ENCODE measurements at regions not wholly inside any gene's neighbourhood (a gene's known extent, or its start where the extent isn't known, plus 50 kb on each side); places are given as distances from the start of the nearest gene placed in this dataset.

DNA sequence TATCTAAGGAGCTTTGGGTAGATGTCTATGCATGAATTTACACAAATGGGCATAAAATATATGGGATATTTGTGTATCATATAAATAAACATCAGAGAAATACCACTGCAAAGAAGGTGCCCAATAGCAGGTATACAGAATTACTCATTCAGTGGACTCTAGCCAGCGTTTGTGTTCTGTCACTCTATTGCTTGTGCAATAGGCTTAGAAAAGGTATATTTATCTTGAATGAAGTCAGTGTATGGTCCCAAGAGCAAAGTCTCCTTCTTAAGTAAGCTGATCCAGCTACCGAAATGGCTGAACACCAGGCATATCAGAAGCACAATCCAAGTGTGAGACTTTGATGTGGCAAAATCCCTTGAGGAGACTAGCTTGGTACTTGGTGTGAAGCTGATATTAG is 1058.4 kb downstream of the SORCS1 start (continued):
- TF ChIP-seq RFX5 (IDR thresholded peaks at IDR 0.05; ENCODE audit: borderline replicate concordance, low read depth, low read length) (no peak), SIX5 (IDR thresholded peaks at IDR 0.05; ENCODE audit: low read depth, low read length) (no peak)

DNA sequence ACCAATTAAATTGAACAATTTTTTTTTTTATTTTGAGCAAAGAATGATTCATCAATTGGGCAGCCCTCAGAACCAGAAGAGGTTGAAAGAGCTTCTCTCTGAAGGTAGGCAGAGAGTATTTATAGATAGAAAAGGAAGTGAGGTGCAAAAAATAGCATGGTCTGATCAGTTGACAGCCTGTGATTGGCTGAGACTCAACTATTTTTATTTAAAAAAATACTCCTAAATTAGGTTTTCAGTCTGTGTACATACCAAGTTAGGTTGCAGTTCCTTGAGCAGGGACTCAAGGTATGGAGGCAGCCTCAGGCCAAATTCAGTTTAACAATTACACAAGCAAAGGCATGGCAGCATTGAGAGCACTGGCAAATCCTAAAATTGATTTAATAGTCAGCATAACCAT is 1074.7 kb downstream of the SORCS1 start:
- Histone ChIP-seq H2BK20ac (ENCODE audit: low read length) (no peak overlapping the region), H3K4me2 (ENCODE audit: insufficient read depth in 1 of 2, low read depth in 2 of 2, low read length in 2 of 2) (no peak overlapping the region), H3K9ac (replicated peaks in 1 of 4; ENCODE audit: extremely low read depth in 1 of 4, low read depth in 3 of 4, low read length in 3 of 4) (no peak overlapping the region), H4K5ac (ENCODE audit: insufficient read length, low read depth, low read length) (no peak overlapping the region), H3K4me1 (replicated peaks in 1 of 4; ENCODE audit: control insufficient read depth in 3 of 4, insufficient read depth in 4 of 4, low read length in 3 of 4) (no peaks in the 10 kb centered on the region), H2BK5ac (ENCODE audit: low read depth, low read length) (no peak overlapping the region), H3K27ac (ENCODE audit: low read depth, low read length) (no peak overlapping the region), H4K91ac (replicated peaks; ENCODE audit: insufficient read length, low read length) (no peak overlapping the region), H3K23ac (ENCODE audit: insufficient read length) (no peak overlapping the region), H3K4me3 (ENCODE audit: extremely low read depth in 1 of 4, insufficient read depth in 2 of 4, low read depth in 3 of 4, low read length in 4 of 4) (no peak overlapping the region), H3K27me3 (replicated peaks in 1 of 4; ENCODE audit: control insufficient read depth in 3 of 4, extremely low read depth in 1 of 4, insufficient read depth in 3 of 4, low read length in 3 of 4) (no peaks in the 10 kb centered on the region), H3K9me3 (ENCODE audit: insufficient read depth in 2 of 2, low read depth in 1 of 2, low read length in 1 of 2) (no peaks in the 10 kb centered on the region), H3K23me2 (ENCODE audit: low read depth, low read length) (no peaks in the 10 kb centered on the region), H3K79me1 (ENCODE audit: low read depth, low read length) (no peaks in the 10 kb centered on the region), H3K56ac (replicated peaks; ENCODE audit: insufficient read length, low read depth, low read length) (no peak overlapping the region), H3K4ac (replicated peaks; ENCODE audit: insufficient read length, low read depth, low read length) (no peak overlapping the region), H3K14ac (ENCODE audit: insufficient read length) (no peak overlapping the region), H3K36me3 (ENCODE audit: control insufficient read depth in 2 of 4, insufficient read depth in 4 of 4, low read length in 3 of 4) (no peaks in the 10 kb centered on the region), H2BK120ac (replicated peaks; ENCODE audit: low read depth, low read length) (no peak overlapping the region), H3K79me2 (ENCODE audit: control insufficient read depth in 1 of 2, insufficient read depth in 2 of 2, low read length in 2 of 2) (no peaks in the 10 kb centered on the region), H4K8ac (ENCODE audit: extremely low read depth, insufficient read depth, low read length) (no peak overlapping the region), H2AFZ (ENCODE audit: low read length) (no peak overlapping the region), H2AK5ac (ENCODE audit: low read depth, low read length) (no peak overlapping the region), H2BK12ac (ENCODE audit: low read depth, low read length) (no peak overlapping the region), H4K20me1 (replicated peaks in 1 of 2; ENCODE audit: control insufficient read depth in 1 of 2, insufficient read depth in 2 of 2, low read length in 2 of 2) (no peaks in the 10 kb centered on the region), H3K18ac (ENCODE audit: extremely low read depth, low read length) (no peak overlapping the region), H2BK15ac (ENCODE audit: low read length) (no peak overlapping the region)
- FAIRE-seq (no peak), DNase-seq (ENCODE audit: low read depth in 1 of 2, low spot score in 2 of 2) (no peak)
- POLR2A ChIA-PET (ENCODE audit: partially characterized antibody), result no interaction called here
- CTCF ChIA-PET (ENCODE audit: partially characterized antibody), result no interaction called here
- TF ChIP-seq TAF7 (optimal IDR thresholded peaks at IDR 0.05; ENCODE audit: borderline replicate concordance, low read depth, low read length), result no peak
- TF ChIP-seq CHD2 (IDR thresholded peaks at IDR 0.05; ENCODE audit: low read length), result no peak
- no peak for TF ChIP-seq POU5F1 (IDR thresholded peaks at IDR 0.05; ENCODE audit: low read depth, low read length)
- no peak for TF ChIP-seq KDM5A (IDR thresholded peaks at IDR 0.05; ENCODE audit: low read length)
- no peak for TF ChIP-seq CBX8 (IDR thresholded peaks at IDR 0.05; ENCODE audit: borderline replicate concordance, low read depth, low read length)
- TF ChIP-seq TCF12 (IDR thresholded peaks at IDR 0.05; ENCODE audit: low read depth, low read length), result no peak
- no peak for TF ChIP-seq EZH2 (IDR thresholded peaks at IDR 0.05; ENCODE audit: low read depth, low read length, severe bottlenecking)
- TF ChIP-seq RAD21 (IDR thresholded peaks at IDR 0.05 in 1 of 2, conservative IDR thresholded peaks at IDR 0.05 in 1 of 2; ENCODE audit: low read depth in 2 of 2, low read length in 2 of 2), result no peak
- TF ChIP-seq, protein P1, sequence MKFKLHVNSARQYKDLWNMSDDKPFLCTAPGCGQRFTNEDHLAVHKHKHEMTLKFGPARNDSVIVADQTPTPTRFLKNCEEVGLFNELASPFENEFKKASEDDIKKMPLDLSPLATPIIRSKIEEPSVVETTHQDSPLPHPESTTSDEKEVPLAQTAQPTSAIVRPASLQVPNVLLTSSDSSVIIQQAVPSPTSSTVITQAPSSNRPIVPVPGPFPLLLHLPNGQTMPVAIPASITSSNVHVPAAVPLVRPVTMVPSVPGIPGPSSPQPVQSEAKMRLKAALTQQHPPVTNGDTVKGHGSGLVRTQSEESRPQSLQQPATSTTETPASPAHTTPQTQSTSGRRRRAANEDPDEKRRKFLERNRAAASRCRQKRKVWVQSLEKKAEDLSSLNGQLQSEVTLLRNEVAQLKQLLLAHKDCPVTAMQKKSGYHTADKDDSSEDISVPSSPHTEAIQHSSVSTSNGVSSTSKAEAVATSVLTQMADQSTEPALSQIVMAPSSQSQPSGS (IDR thresholded peaks at IDR 0.05; ENCODE audit: low read length), result no peak
- no peak for TF ChIP-seq JUN (IDR thresholded peaks at IDR 0.05; ENCODE audit: low read depth, low read length)
- no peak for TF ChIP-seq MAFK (IDR thresholded peaks at IDR 0.05; ENCODE audit: low read depth, low read length)
